ENCODE measurements at regions not wholly inside any gene's neighbourhood (a gene's known extent, or its start where the extent isn't known, plus 50 kb on each side); places are given as distances from the start of the nearest gene placed in this dataset.

DNA sequence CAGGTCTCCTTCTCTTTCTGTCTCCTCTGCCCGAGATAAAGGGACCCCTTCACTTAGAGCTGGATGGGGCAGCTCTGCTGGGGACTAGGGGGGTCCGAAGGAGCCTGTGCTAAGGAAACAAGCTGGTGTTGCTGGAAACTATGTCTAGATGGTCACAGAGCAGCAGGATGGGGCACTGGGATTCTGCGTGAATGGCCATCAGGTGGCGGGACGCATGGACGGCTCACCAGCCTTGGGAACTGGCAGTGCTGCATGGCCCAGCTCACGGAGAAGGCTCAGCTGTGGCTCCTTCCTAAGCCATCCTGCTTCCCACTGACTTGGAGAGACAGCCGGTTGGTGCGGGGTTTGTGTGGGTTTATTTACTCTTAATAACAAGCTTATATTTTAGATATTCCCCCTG lies 411.8 kb downstream of the ZNF536 start:
- DNase-seq (ENCODE audit: low spot score) = no peak

DNA sequence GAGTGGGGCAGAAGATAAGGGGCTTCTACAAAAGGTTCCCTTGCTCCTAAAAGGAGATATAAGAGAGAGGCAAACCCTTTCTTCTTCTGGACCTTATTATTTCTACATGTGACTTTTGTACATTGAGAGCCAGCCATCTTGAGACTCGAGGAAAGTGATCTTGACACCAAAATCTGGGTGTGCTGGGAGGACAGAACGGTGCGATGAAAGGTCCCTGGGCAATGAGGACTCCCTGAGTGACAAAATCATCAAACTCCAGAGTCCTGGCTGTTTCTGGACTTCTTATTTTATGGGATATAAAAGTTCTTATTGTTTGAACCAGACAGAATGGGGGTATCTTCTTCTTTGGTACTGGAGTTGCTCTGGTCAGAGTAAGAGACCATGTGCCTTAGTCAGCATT lies 411.0 kb downstream of the ZNF536 start:
- DNase-seq (ENCODE audit: low spot score) = no peak

DNA sequence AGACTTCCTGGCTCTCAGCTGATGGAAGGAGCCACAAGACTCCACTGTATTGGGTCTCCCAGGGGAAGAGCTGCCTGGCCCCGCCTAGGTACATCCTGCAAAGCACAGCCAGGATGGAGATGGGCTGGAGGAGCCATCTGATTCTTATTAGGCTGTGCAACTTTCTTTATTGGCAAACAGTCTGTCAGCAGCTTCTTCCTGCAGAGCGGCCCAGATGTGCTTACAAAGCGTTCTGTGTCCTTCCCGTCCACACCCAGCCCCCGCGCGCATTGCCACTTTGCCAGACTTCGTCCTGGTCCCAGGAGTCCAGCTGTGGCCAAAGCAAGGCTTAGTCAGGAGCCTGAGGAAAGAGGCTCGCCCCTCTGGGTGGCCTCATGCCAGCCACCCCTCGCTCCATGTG lies 409.3 kb downstream of the ZNF536 start:
- no peak for DNase-seq (ENCODE audit: low spot score)

DNA sequence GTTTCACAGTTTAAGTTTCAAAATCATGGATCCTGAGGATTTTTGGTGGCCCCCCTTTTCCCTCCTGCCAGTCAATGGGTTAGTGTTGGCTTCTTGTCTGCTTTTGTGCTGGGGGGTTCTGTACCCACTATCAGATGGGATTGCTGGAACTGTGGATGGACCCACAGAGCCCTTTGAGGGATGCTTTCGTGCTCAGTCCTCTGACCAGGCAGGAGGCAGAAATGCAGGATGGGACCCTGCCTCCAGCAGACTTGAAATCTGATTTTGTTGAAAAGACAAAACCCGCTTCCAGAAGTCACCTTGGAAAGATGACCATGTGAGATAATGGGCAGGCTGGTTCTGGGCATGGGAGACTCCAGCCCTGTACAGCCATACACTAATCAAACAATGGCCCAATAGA lies 408.9 kb downstream of the ZNF536 start:
- no peak for DNase-seq (ENCODE audit: low spot score)

DNA sequence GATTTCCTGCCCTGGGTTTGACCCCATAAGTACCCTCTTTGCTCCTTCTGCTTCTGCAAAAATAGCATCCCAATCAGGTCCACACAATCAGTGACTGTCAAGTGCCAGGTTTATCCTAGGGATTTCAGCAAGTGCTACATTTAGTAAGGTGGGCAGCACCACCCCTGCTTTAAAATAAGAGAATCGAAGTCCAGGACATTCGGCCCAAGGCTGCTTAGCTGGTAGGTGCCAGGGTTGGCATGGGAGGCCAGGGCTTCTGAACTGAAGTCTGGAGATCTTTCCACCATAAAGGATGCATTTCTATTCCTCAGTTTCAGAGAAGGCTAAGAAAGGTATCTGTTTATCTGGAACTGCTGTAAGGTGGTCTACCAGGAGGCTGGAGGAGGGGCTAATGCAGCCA lies 408.3 kb downstream of the ZNF536 start:
- DNase-seq (ENCODE audit: low spot score) = no peak

DNA sequence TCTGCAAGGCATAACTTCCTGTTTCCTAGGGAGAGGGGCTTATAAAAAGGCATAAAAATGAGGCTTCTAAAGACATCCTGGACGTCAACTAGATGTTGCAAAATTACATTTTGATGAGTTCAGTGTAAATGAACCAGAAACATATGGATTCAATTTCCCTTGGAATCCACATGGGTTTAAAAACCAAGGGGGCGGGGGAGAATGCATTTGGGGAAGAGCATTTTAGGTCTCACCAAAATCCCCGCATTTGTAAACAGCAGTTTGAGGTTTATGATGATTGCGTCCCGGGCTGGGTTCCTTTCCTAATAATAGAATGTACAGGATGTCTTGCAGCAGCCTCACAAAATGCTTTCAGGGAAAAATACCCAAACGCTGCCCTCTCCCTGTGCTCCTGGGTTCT lies 407.8 kb downstream of the ZNF536 start:
- no peak for DNase-seq (ENCODE audit: low spot score)

DNA sequence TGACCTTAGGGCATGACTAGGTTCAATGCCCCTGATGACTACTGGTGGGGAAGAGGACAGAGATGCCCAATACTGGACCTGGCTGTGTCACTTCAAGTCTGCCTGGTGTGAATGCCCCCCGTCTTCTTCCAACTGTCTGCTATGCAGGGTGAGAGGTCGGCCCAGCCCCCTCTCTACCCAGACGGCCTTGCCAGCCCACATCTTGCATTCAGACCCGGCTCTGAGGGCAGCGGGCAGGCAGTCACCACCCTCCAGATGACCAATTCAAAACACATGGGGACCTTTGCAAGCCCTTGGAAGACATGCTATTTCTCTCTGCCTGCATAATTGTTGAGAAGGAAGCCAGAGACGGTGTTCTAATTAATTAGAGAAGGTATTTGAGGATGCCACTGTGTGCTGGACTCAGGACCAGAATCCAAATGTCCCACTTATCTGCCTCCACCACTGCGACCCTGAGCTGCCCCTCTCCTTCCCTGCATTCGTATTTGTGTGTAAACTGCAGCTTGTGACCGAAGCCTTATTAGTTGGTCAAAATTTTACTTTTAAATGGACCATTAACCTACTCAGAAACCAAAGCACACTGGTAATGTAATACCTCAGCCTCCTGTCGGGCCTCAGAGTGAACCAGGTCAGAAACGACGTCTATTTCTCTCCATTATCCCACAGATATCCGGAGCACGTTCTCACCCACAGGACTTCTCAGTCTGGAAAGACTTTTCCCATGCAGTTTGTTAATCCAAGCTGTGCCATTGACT lies 407.0 kb downstream of the ZNF536 start:
- no peak for DNase-seq (ENCODE audit: low spot score)

DNA sequence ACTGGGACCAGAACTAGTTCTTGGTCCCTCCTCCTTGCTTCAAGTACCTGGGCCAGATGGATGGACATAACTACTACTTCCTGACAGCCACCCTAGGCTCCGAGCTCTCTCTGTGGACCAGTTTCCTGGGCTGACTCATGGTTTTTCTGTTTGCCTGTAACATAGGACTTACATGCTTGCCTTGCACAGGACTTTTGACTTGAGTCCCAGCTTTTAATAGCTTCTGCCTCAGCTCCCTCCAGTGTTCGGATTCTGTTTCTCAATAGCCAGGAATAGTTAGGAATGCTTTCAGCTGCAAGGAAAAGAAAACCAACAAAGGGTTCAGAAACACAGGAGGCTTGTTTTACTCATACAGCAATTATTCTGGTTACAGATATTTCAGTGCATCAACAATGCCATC lies 405.9 kb downstream of the ZNF536 start:
- no peak for DNase-seq (ENCODE audit: low spot score)

DNA sequence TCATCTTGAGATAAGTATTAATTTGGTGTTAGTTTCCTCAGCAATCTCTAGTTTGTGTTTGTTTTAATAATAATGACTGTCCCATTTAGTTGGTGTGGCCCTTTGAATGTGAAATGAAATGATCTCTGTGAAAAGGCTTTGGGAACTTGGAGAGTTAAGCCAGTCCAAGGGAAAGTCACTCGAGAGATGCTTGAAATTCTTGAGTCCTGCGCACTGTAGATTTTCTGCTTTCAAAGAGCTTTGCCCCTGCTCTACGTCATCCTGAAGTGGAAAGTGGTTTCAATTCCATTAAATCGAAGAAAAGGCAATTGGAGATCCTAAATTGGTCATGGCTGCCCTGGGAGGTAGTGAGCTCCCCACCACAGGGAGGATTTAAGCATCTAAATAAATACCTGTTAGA lies 403.8 kb downstream of the ZNF536 start:
- DNase-seq (ENCODE audit: low spot score) = no peak

DNA sequence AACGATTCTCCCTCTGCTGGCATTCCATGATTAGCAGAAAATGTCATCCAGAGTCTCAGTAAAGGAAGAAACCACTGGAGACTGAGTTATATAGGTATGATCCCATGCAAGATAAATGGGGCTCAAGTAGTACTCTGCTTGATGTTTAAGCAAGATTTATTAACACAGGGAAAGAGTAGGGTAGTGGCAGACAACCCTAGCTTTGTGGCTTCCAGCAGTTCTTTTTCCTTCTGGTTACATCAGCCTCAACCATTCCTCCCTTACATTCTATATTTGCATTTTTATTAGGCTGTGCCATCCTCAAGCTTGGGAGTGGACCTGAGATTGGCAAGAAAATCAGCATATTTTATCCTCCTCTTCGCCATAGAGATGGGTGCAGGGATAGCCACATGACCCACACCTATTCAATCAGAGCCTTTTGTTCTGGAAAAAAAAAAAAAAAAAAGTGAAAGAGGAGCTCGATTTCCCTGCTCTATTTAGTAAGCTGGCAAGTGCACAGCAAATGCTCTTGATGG lies 402.1 kb downstream of the ZNF536 start:
- DNase-seq (ENCODE audit: low spot score) = no peak

DNA sequence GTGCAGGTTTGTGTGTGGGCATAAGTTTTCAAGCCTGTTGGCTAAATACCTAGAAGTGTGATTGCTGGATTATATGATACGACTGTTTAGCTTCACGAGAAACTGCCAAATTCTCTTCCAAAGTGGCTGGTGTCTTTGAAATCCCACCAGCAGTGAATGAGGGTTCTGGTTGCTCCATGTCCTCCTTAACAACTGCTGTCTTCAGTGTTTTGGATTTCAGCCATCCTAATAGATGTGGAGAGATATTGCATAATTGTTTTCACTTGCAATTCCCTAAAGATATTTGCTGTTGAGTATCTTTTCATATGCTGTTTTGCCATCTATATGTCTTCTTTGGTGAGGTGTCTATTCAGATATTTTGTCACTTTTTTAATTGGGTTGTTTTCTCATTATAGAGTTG lies 390.5 kb downstream of the ZNF536 start:
- DNase-seq (ENCODE audit: low spot score) = no peak

DNA sequence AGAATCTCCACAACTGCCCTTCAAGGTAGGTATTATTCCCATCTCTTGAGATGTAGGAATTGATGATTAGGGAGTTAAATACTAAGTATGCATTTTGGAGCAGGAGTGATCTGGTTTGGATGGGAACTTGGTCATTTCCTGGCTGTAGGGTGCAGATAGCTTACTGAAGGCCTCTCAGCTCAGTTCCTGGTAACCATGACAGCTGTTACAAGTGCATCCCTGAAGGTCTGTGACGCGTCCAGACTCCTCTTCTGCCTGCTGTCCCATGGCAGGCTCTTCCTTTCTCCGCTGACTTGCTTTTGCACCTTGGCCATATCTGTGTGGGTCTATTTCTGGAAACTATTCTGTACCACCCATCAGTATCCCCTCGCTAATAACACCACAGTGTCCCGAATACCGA lies 387.8 kb downstream of the ZNF536 start:
- no peak for DNase-seq (ENCODE audit: low spot score)

DNA sequence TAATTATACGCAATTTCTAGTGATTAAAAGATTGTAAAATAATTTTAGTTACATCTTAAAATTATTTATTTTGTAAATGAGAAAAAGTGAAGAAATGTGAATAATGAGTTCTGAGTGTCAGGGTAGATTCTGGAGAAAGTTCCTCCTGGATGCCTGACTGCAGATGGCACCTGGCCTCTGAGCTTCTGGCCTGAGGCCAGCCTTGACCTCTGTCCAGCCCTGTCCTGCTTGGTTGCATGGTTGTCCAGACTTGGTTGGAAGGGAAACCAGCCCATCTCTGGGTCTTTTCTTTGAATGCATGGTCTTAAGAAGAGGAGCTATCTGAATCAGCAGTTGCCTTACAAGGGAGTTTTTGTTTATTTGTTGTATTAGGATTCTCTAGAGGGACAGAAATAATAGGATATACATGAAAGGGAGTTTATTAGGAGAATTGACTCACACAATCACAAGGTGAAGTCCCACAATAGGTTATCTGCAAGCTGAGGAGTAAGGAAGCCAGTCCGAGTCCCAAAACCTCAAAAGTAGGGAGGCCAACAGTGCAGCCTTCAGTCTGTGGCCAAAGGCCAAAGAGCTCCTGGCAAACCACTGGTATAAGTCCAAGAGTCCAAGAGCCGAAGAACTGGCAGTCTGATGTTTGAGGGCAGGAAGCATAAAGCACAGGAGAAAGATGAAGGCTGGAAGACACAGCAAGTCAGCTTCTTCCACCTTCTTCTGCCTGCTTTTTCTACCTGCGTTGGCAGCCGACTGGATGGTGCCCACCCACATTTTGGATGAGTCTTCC lies 385.8 kb downstream of the ZNF536 start:
- DNase-seq (ENCODE audit: low spot score) = no peak

DNA sequence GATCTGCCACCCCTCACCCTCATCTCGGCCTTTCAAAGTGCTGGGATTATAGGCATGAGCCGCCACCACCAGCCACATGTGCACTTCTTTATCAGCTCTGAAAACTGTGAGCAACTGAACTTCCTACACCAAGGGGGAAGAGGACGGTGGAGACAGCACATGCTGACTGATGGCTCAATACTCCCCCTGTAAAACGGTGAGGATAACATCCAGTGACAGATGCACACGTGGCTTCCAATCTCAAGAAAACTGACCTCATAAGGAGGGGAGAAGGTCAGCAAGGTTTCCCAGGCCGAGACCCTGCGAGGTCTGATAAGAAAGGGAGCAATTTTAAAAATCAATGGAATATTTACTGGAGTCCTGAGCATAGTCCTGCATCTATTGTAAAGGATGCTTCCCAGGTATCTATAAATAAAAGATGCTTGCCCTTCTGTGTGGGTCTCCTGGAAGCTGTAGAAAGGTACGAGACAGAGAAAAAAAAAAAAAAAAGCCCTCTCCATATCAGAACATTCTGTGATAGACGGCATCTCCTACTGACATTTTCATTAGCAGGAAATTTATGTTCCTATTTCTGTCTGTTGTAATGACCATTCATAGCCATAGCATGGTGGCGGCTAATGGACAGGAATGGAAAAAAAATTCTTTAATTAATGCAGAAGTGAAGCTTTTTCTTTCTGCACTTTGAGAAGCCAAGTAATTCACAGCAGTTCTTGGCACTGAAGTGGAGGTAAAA lies 385.1 kb downstream of the ZNF536 start:
- DNase-seq (ENCODE audit: low spot score) = no peak

DNA sequence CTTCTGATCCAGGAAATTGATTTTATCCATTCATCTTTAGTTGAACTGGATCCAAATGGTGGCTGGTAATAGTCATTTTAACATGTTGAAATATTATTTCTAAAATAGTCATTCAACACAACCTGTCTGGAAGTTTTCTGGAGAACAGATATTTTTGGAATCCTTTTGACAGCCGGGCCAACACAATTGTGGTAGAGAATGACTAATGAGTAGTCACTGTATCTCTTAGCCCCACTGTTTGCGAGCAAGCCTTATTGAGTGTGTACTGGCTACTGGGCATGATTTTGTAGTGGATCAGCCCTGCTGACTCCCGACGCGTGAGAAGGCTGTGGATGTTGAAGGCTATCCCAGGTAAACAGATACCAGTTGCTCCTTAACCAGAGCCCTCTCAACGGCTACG lies 383.4 kb downstream of the ZNF536 start:
- no peak for DNase-seq (ENCODE audit: low spot score)

DNA sequence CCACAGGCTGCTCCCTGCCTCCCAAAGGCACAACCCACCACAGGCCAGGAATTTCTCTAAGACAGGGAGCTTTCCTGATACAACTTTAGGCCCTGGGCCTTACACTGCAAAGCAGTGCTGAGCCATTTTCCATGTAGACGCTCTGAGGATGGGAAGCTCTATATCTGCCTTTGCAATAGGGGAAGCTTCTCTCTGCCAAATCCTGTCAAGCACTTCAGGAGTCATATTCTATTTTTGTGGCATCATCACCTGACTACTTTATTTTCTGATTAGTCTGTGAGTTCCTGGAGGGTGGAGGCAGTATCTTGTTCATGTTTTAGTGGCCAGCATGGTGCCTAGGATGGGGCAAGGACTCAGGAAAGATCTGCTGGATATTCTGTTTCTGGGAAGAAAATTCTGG lies 382.0 kb downstream of the ZNF536 start:
- no peak for DNase-seq (ENCODE audit: low spot score)

DNA sequence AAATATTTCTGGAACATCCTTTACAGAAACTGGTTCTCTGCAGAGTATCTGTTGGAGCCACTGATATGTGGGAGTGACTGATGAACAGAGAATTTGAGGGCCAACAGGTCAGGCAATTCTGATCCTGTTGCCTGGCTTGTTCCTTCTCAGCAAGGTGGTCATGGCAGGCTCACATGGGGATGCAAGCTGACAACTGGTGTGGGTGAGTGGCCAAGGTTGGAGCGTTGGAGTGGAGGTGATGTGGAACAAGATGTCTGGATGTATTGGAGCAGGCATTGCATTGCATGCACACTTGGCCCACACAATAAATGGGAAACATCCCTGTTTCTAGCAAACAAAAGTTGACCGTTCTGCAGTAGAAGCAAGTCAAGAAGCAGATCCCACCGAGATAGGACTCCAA lies 380.7 kb downstream of the ZNF536 start:
- DNase-seq (ENCODE audit: low spot score) = no peak

DNA sequence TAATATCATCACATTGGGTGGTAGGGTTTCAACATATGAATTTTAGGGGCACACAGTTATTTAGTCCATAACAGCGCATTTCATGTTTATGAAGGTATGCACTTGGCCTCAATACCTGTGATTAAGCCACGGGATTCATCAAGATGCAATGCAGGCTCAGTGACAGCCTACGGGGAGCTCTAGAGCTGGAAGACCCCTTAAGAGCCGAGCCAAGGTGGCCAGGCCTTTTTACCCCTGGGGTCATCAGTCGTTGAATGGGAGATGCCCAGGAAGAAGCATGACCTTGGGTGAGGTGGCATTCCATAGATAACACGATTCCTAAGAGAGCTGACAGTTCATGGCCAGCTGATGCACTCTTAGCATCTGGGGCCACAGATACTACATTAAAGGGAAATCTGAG lies 380.0 kb downstream of the ZNF536 start:
- DNase-seq (ENCODE audit: low spot score) = no peak

DNA sequence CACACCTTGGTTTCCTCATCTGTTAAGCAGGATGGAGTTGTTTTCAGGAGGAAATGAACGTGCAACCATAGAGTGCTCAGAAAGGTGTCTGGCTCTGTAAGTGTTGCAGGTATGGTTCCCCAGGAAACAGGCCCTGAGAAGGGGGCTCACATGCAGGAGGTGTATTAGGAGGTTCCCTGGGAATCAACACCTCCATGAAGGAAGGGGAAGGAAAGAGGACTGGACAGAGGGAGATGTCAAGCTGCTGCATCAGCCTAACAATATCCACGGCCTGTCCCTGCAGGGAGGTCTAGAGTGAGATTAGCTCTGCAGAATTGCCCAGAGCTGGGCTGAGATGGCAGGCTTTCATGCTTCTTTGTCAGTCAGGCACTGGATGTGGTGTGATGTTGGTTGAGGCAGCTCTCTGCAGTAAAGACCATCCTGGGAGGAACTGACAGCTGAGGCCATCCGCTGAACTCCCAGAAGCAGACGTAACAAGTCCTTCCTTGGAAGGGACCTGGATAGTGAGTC lies 373.3 kb downstream of the ZNF536 start:
- no peak for DNase-seq (ENCODE audit: low spot score)

DNA sequence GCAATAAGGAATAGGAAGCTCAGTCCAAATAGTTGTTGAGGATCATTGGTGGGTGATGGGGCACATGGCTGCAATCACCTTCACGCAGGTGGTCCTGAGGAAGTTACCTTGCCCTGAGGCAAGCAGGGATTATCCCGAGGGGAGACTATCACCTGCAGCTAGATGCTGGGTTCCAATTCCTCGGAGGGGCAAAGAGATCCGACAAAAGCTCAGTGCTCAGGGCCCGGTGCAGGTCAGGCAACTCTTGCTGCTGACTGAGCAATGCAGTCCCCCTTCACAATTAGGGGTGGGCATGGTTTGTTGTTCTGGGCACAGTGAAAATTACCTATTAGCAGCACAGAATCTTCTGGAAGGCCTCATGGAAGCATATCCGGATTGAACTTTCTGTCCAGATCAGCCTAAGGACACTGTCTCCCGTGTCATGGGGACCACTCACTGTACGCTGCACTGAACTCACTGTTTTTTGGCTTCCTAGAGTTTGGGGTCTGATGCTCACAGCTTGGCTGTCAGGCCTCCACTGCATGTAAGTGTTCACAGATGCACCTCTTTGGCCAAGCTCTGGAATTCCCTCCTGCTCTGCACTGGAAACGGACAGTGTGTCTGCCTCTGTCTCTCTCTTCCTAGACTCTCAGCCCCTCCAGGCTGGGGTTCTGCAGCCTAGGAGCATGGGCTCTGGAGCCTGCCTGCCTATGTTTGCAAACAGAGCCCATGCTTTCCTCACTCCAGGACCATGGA lies 372.7 kb downstream of the ZNF536 start:
- DNase-seq (ENCODE audit: low spot score) = no peak

DNA sequence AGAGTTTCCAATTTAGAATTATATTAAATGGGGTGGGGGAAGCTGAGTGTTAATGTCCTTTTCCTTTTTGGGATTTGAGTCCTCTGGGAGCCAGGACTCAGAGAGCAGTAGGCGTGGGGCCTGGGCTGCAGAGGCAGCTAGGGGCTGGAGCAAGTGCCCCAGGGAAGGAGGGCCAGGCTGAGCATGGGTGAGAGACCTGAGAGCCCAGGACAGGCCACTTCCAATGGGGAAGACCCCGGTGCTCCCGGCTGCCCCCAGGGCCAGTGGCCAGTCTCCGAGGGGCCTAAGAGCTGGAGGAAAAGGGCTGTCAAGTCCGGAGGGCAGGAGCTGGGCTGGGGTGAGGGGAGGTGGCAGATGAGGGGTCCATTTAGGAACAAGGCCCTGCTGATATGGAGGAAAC lies 371.5 kb downstream of the ZNF536 start:
- no peak for DNase-seq (ENCODE audit: low spot score)

DNA sequence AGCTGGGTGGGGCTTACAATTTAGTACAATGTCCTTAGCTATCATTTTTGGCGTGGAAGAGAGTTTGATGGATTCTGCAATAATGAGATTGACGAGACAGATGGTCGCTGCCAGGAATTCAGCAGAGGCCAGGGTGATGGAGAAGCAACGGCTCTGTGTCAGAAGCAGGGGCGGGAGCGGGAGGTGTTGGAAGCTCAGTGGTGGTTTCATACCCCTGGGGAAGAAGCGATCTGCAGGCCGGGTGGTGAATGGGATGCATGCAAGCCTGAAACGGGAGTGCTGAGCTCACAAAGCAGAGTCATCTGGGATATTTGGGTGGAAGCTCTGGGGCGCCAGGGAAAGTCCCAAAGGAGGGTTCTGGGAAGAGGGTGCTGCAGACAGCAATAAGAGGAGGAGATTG lies 370.8 kb downstream of the ZNF536 start:
- no peak for DNase-seq (ENCODE audit: low spot score)

Measured in iPS-NIHi11 (cell line).